WTC11 (cell line): ENCODE measurements at regions not wholly inside any gene's neighbourhood (a gene's known extent, or its start where the extent isn't known, plus 50 kb on each side); places are given as distances from the start of the nearest gene placed in this dataset.

Experiments
- ATAC-seq: fragments of 200-7000 bp; cut with Tn5 transposase; 2 replicates; pipeline ENCODE4 v1.10.0; 2021; ENCODE audit warnings: mild to moderate bottlenecking, moderate library complexity
- CTCF ChIA-PET: fragments of 300-600 bp; sonication (Branson Sonifier 250); formaldehyde crosslinking; loops from one replicate; lab custom pipeline; 2021; ENCODE audit warnings: antibody characterized with exemption; lab: Charles Lee
- POLR2A ChIA-PET: fragments of 350-600 bp; sonication (Branson Sonifier 250); formaldehyde crosslinking; loops from one replicate; lab custom pipeline; 2021; ENCODE audit warnings: antibody characterized with exemption; lab: Charles Lee
- DNase-seq: peaks from one replicate; pipeline ENCODE4 v3.0.0; 2021; ENCODE audit warnings: low spot score
- H3K27ac Mint-ChIP-seq: 2 replicates; pipeline ENCODE4 v1.8.0; 2021; ENCODE audit warnings: mixed read lengths
- H3K27me3 Mint-ChIP-seq: 2 replicates; pipeline ENCODE4 v1.8.0; 2021; ENCODE audit warnings: low read depth, mild to moderate bottlenecking, moderate library complexity, mixed read lengths
- H3K36me3 Mint-ChIP-seq: 2 replicates; pipeline ENCODE4 v1.8.0; 2021; ENCODE audit warnings: mixed read lengths
- H3K4me1 Mint-ChIP-seq: 2 replicates; pipeline ENCODE4 v1.8.0; 2022; ENCODE audit warnings: mixed read lengths
- H3K4me3 Mint-ChIP-seq: 2 replicates; pipeline ENCODE4 v1.8.0; 2021; ENCODE audit warnings: mild to moderate bottlenecking, moderate library complexity, mixed read lengths
- H3K9me3 Mint-ChIP-seq: 2 replicates; pipeline ENCODE4 v1.8.0; 2021; ENCODE audit warnings: mixed read lengths
- CREM ChIP-seq: sonication (generic); formaldehyde crosslinking; IDR thresholded peaks from 2 replicates; pipeline ENCODE4 v1.8.1; 2022; ENCODE audit warnings: mild to moderate bottlenecking, missing genetic modification reagents, moderate library complexity
- FOXJ3 ChIP-seq: sonication (generic); formaldehyde crosslinking; IDR thresholded peaks from 2 replicates; pipeline ENCODE4 v1.9.0; 2021; ENCODE audit warnings: missing genetic modification reagents, mild to moderate bottlenecking, borderline replicate concordance
- GABPB1 ChIP-seq: sonication (generic); formaldehyde crosslinking; IDR thresholded peaks from 2 replicates; pipeline ENCODE4 v1.8.1; 2023; ENCODE audit warnings: mild to moderate bottlenecking, missing genetic modification reagents
- JAZF1 ChIP-seq: fragments of 250-450 bp; sonication (Bioruptor Pico); IDR thresholded peaks from 2 replicates; pipeline ENCODE4 v1.9.0; 2021; ENCODE audit warnings: moderate library complexity, mild to moderate bottlenecking, inconsistent platforms
- JUN ChIP-seq: sonication (generic); formaldehyde crosslinking; IDR thresholded peaks from 2 replicates; pipeline ENCODE4 v1.8.0; 2023; ENCODE audit warnings: mild to moderate bottlenecking, missing genetic modification reagents
- MYBL2 ChIP-seq: sonication (generic); formaldehyde crosslinking; IDR thresholded peaks from 2 replicates; pipeline ENCODE4 v1.8.1; 2023; ENCODE audit warnings: mild to moderate bottlenecking, moderate library complexity, missing genetic modification reagents
- NFYB ChIP-seq: sonication (generic); formaldehyde crosslinking; conservative IDR thresholded peaks from 2 replicates; pipeline ENCODE4 v1.8.0; 2022; ENCODE audit warnings: low read depth, missing genetic modification reagents
- RELA ChIP-seq: sonication (generic); formaldehyde crosslinking; IDR thresholded peaks from 2 replicates; pipeline ENCODE4 v1.8.1; 2022; ENCODE audit warnings: missing genetic modification reagents, mild to moderate bottlenecking, borderline replicate concordance
- SMAD4 ChIP-seq: sonication (generic); formaldehyde crosslinking; IDR thresholded peaks from 2 replicates; pipeline ENCODE4 v1.8.0; 2022; ENCODE audit warnings: mild to moderate bottlenecking, missing genetic modification reagents
- TEAD4 ChIP-seq: sonication (generic); formaldehyde crosslinking; IDR thresholded peaks from 2 replicates; pipeline ENCODE4 v1.8.0; 2022; ENCODE audit warnings: mild to moderate bottlenecking, missing genetic modification reagents
- ZBTB21 ChIP-seq: sonication (generic); formaldehyde crosslinking; IDR thresholded peaks from 2 replicates; pipeline ENCODE4 v1.8.1; 2023; ENCODE audit warnings: mild to moderate bottlenecking, missing genetic modification reagents, borderline replicate concordance
- ZNF232 ChIP-seq: sonication (generic); formaldehyde crosslinking; IDR thresholded peaks from 2 replicates; pipeline ENCODE4 v1.8.0; 2022; ENCODE audit warnings: mild to moderate bottlenecking, missing genetic modification reagents
- ZNF423 ChIP-seq: fragments of 250-450 bp; sonication (Bioruptor Pico); IDR thresholded peaks from 2 replicates; pipeline ENCODE4 v2.1.2; 2022; ENCODE audit warnings: mild to moderate bottlenecking, moderate library complexity
- ZNF671 ChIP-seq: fragments of 250-450 bp; sonication (Bioruptor Pico); IDR thresholded peaks from 2 replicates; pipeline ENCODE4 v1.8.0; 2021; ENCODE audit warnings: mild to moderate bottlenecking
- TF ChIP-seq, protein P1 (sequence below): sonication (generic); formaldehyde crosslinking; IDR thresholded peaks from 2 replicates; pipeline ENCODE4 v1.8.0; 2023; ENCODE audit warnings: mild to moderate bottlenecking, missing genetic modification reagents
- TF ChIP-seq, protein P2 (sequence below): sonication (generic); formaldehyde crosslinking; IDR thresholded peaks from 2 replicates; pipeline ENCODE4 v1.8.0; 2022; ENCODE audit warnings: mild to moderate bottlenecking, missing genetic modification reagents
- TF ChIP-seq, protein P3 (sequence below): sonication (generic); formaldehyde crosslinking; IDR thresholded peaks from 2 replicates; pipeline ENCODE4 v1.8.0; 2023; ENCODE audit warnings: missing genetic modification reagents
- TF ChIP-seq, protein P4 (sequence below): fragments of 250-450 bp; sonication (Bioruptor Pico); IDR thresholded peaks from 2 replicates; pipeline ENCODE4 v1.9.0; 2021; ENCODE audit warnings: mild to moderate bottlenecking
- TF ChIP-seq, protein P5 (sequence below): sonication (generic); formaldehyde crosslinking; IDR thresholded peaks from 2 replicates; pipeline ENCODE4 v1.8.1; 2022; ENCODE audit warnings: mild to moderate bottlenecking, moderate library complexity, missing genetic modification reagents
- TF ChIP-seq, protein P6 (sequence below): fragments of 250-450 bp; sonication (Bioruptor Pico); IDR thresholded peaks from 2 replicates; pipeline ENCODE4 v1.9.0; 2021; ENCODE audit warnings: moderate library complexity, mild to moderate bottlenecking, inconsistent platforms, borderline replicate concordance
- TF ChIP-seq, protein P7 (sequence below): sonication (generic); formaldehyde crosslinking; IDR thresholded peaks from 2 replicates; pipeline ENCODE4 v1.8.0; 2022; ENCODE audit warnings: missing genetic modification reagents

DNA sequence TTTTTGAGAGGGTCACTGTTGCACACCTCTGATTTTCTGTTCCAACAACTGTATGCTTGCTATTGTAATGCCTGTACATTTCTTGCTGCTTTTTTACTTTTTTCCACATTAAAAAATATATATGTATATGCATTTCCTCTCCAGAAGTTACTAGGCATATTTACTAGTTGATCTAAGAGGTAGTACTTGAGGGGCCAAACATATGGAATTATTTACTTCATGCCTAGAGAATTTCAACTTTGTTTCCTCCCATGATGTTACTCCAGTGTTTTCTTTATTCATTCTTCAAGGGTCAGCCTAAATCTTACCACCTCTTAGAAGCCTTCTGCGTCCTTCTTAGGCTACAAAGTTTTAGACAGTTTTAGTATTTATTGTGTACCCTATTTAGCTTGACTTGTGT is 122.7 kb downstream of the NMUR2 start (continued):
- TF ChIP-seq, protein P1, sequence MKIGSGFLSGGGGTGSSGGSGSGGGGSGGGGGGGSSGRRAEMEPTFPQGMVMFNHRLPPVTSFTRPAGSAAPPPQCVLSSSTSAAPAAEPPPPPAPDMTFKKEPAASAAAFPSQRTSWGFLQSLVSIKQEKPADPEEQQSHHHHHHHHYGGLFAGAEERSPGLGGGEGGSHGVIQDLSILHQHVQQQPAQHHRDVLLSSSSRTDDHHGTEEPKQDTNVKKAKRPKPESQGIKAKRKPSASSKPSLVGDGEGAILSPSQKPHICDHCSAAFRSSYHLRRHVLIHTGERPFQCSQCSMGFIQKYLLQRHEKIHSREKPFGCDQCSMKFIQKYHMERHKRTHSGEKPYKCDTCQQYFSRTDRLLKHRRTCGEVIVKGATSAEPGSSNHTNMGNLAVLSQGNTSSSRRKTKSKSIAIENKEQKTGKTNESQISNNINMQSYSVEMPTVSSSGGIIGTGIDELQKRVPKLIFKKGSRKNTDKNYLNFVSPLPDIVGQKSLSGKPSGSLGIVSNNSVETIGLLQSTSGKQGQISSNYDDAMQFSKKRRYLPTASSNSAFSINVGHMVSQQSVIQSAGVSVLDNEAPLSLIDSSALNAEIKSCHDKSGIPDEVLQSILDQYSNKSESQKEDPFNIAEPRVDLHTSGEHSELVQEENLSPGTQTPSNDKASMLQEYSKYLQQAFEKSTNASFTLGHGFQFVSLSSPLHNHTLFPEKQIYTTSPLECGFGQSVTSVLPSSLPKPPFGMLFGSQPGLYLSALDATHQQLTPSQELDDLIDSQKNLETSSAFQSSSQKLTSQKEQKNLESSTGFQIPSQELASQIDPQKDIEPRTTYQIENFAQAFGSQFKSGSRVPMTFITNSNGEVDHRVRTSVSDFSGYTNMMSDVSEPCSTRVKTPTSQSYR = no peak
- TF ChIP-seq, protein P2, sequence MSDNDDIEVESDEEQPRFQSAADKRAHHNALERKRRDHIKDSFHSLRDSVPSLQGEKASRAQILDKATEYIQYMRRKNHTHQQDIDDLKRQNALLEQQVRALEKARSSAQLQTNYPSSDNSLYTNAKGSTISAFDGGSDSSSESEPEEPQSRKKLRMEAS (CRISPR knock-in tag) = no peak
- no peak for TF ChIP-seq CREM (CRISPR knock-in tag)
- TF ChIP-seq NFYB (CRISPR knock-in tag) = no peak
- no peak for TF ChIP-seq RELA (CRISPR knock-in tag)
- TF ChIP-seq, protein P3, sequence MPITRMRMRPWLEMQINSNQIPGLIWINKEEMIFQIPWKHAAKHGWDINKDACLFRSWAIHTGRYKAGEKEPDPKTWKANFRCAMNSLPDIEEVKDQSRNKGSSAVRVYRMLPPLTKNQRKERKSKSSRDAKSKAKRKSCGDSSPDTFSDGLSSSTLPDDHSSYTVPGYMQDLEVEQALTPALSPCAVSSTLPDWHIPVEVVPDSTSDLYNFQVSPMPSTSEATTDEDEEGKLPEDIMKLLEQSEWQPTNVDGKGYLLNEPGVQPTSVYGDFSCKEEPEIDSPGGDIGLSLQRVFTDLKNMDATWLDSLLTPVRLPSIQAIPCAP (CRISPR knock-in tag) = no peak

DNA sequence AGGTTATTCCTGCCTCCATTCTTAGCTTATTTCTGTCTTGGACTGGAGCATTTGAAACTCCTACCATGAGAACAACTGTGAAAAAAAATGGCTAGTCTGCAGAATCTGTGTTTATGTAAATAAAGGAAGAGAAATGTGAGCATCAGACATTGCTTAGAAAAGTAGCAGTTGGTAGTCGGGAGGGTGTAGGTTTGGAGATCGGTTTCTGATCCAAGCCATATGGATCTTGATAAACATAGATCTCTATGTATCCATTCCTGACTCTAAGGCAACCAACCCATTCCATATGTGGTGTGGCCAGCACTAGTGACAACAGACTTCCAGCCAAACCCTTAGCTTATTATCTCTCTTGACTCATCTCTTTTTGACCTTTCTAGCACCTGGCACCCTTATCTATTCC is 127.1 kb downstream of the NMUR2 start:
- CTCF ChIA-PET = interaction anchor here (1.4 kb wide), 1 partner anchor 72 kb away, joined by 6 read pairs; no protein-coding TSS in a partner anchor
- POLR2A ChIA-PET = no interaction called here
- ATAC-seq = no peak
- DNase-seq = no peak
- H3K4me3 Mint-ChIP-seq = no peak overlapping the region
- no peaks in the 10 kb centered on the region for H3K4me1 Mint-ChIP-seq
- peaks cover under 1% of the 10 kb centered on the region for H3K27me3 Mint-ChIP-seq
- no peak overlapping the region for H3K27ac Mint-ChIP-seq
- TF ChIP-seq TEAD4 (CRISPR knock-in tag) (no peak), JUN (no peak), ZNF232 (CRISPR knock-in tag) (no peak), SMAD4 (CRISPR knock-in tag) (no peak)
- TF ChIP-seq, protein P4, sequence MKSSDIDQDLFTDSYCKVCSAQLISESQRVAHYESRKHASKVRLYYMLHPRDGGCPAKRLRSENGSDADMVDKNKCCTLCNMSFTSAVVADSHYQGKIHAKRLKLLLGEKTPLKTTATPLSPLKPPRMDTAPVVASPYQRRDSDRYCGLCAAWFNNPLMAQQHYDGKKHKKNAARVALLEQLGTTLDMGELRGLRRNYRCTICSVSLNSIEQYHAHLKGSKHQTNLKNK (CRISPR knock-in tag) = no peak
- TF ChIP-seq, protein P5, sequence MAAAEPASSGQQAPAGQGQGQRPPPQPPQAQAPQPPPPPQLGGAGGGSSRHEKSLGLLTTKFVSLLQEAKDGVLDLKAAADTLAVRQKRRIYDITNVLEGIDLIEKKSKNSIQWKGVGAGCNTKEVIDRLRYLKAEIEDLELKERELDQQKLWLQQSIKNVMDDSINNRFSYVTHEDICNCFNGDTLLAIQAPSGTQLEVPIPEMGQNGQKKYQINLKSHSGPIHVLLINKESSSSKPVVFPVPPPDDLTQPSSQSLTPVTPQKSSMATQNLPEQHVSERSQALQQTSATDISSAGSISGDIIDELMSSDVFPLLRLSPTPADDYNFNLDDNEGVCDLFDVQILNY (CRISPR knock-in tag) = no peak
- TF ChIP-seq, protein P6, sequence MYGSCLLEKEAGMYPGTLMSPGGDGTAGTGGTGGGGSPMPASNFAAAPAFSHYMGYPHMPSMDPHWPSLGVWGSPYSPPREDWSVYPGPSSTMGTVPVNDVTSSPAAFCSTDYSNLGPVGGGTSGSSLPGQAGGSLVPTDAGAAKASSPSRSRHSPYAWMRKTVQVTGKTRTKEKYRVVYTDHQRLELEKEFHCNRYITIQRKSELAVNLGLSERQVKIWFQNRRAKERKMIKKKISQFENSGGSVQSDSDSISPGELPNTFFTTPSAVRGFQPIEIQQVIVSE = no peak
- TF ChIP-seq, all 79 proteins: peak for 0
- Mint-ChIP-seq H3K9me3 (peaks cover 9% of the 10 kb centered on the region), H3K36me3 (no peaks in the 10 kb centered on the region)

DNA sequence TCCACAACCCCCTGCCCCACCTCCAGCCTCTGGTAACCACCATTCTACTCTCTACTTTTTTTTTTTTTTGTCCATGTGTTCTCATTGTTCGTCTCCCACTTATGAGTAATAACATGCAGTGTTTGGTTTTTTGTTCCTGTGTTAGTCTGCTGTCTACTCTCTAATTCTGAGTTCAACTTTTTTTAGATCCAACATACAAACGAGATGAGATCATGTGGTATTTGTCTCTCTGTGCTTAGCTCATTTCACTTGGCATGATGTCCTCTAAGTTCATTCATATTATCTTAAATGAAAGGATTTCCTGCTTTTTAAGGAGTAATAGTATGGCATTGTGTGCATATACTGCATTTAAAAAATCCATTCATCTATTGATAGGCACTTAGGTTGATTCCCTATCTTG is 130.9 kb downstream of the NMUR2 start:
- DNase-seq (no peak), ATAC-seq (no peak)
- Mint-ChIP-seq H3K9me3 (no peaks in the 10 kb centered on the region), H3K36me3 (no peaks in the 10 kb centered on the region), H3K4me1 (no peaks in the 10 kb centered on the region), H3K4me3 (no peak overlapping the region), H3K27me3 (peaks cover 21% of the 10 kb centered on the region), H3K27ac (no peak overlapping the region)
- ChIA-PET CTCF (interaction anchor here (1.7 kb wide), 1 partner anchor 75 kb away, joined by 6 read pairs; no protein-coding TSS in a partner anchor), POLR2A (no interaction called here)
- TF ChIP-seq, protein P7, sequence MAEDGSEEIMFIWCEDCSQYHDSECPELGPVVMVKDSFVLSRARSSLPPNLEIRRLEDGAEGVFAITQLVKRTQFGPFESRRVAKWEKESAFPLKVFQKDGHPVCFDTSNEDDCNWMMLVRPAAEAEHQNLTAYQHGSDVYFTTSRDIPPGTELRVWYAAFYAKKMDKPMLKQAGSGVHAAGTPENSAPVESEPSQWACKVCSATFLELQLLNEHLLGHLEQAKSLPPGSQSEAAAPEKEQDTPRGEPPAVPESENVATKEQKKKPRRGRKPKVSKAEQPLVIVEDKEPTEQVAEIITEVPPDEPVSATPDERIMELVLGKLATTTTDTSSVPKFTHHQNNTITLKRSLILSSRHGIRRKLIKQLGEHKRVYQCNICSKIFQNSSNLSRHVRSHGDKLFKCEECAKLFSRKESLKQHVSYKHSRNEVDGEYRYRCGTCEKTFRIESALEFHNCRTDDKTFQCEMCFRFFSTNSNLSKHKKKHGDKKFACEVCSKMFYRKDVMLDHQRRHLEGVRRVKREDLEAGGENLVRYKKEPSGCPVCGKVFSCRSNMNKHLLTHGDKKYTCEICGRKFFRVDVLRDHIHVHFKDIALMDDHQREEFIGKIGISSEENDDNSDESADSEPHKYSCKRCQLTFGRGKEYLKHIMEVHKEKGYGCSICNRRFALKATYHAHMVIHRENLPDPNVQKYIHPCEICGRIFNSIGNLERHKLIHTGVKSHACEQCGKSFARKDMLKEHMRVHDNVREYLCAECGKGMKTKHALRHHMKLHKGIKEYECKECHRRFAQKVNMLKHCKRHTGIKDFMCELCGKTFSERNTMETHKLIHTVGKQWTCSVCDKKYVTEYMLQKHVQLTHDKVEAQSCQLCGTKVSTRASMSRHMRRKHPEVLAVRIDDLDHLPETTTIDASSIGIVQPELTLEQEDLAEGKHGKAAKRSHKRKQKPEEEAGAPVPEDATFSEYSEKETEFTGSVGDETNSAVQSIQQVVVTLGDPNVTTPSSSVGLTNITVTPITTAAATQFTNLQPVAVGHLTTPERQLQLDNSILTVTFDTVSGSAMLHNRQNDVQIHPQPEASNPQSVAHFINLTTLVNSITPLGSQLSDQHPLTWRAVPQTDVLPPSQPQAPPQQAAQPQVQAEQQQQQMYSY (CRISPR knock-in tag) = no peak
- no peak for TF ChIP-seq MYBL2
- no peak for TF ChIP-seq ZBTB21
- TF ChIP-seq, protein P1 = no peak
- TF ChIP-seq ZNF423 (CRISPR knock-in tag) = no peak
- no peak for TF ChIP-seq ZNF671 (CRISPR knock-in tag)
- TF ChIP-seq JAZF1 (CRISPR knock-in tag) = no peak
- TF ChIP-seq FOXJ3 (CRISPR knock-in tag) = no peak
- TF ChIP-seq GABPB1 (CRISPR knock-in tag) = no peak
